Lower leg skin (tissue), 4 donors: ENCODE measurements at regions not wholly inside any gene's neighbourhood (a gene's known extent, or its start where the extent isn't known, plus 50 kb on each side); places are given as distances from the start of the nearest gene placed in this dataset.
"Not testable (repeated sequence)": the region's sequence is repeated elsewhere in the genome, so short reads cannot be mapped to it uniquely, and the experiment has no call there.

Source experiments
- DNase-seq, 2 donors: peaks; one replicate each; pipeline ENCODE4 v3.0.0-alpha.2; 2019; ENCODE audit warnings: low spot score in 2 of 2
- H3K4me3 ChIP-seq: fragments of 200-600 bp; sonication (generic); 2 replicates; pipeline ENCODE4 v1.5.1; 2017; ENCODE audit warnings: mild to moderate bottlenecking, low read depth; ENCODE audit not compliant: poor library complexity, severe bottlenecking
- CTCF ChIP-seq, 3 donors: fragments of 450-650 bp; IDR thresholded peaks; one replicate each; pipeline ENCODE4 v1.5.1; 2016; ENCODE audit warnings: antibody characterized with exemption in 3 of 3, mild to moderate bottlenecking in 3 of 3, moderate library complexity in 2 of 3
- POLR2A ChIP-seq, 2 donors: fragments of 450-650 bp; IDR thresholded peaks; one replicate each; pipeline ENCODE4 v1.6.1; 2016 to 2017; ENCODE audit warnings: antibody characterized with exemption in 2 of 2, mild to moderate bottlenecking in 1 of 2, moderate library complexity in 1 of 2
- WGBS, 2 donors: methylation state at CpG; one replicate each; pipeline ENCODE4 v1.1.5; 2018; 5-methylcytosine and 5-hydroxymethylcytosine counted together
- intact Hi-C: fragments of 100-400 bp; cut with DNase I; formaldehyde crosslinking; loops from one replicate; pipeline ENCODE4 v1.15.0; 2023; ENCODE audit warnings: low total_unique reads

GRCh38 chr4:34289962-34290361 lies 1954.4 kb downstream of the ARAP2 start:
- TF ChIP-seq POLR2A (IDR thresholded peaks at IDR 0.05), result no peak
- TF ChIP-seq CTCF (IDR thresholded peaks at IDR 0.05), result no peak
- intact Hi-C loops, result no loop called here
- H3K4me3 ChIP-seq, result no peak overlapping the region
- DNase-seq, result no peak

GRCh38 chr4:34293459-34293858 lies 1950.9 kb downstream of the ARAP2 start:
- TF ChIP-seq CTCF (IDR thresholded peaks at IDR 0.05), result no peak
- TF ChIP-seq POLR2A (IDR thresholded peaks at IDR 0.05), result no peak
- intact Hi-C loops, result no loop called here
- no peak for DNase-seq
- no peak overlapping the region for H3K4me3 ChIP-seq

- no peak for DNase-seq
- TF ChIP-seq CTCF (IDR thresholded peaks at IDR 0.05), result no peak
- TF ChIP-seq POLR2A (IDR thresholded peaks at IDR 0.05), result no peak
- H3K4me3 ChIP-seq, result no peak overlapping the region
- intact Hi-C loops, result no loop called here
These were observed 1934.9 kb downstream of the ARAP2 start for GRCh38 chr4:34309383-34309906.

- intact Hi-C loops, result no loop called here
- no peak for DNase-seq
These were observed 1925.5 kb downstream of the ARAP2 start for GRCh38 chr4:34318773-34319172.

GRCh38 chr4:34323549-34324320 lies 1920.6 kb downstream of the ARAP2 start:
- no peak for TF ChIP-seq POLR2A (IDR thresholded peaks at IDR 0.05)
- TF ChIP-seq CTCF (IDR thresholded peaks at IDR 0.05), result no peak
- DNase-seq, result no peak
- intact Hi-C loops, result no loop called here
- WGBS, 2 donors, result 35 to 76% methylated on average over 1 of the region's 1 CpG
- H3K4me3 ChIP-seq, result no peak overlapping the region

More at GRCh38 chr4:34318773-34319172, 1925.5 kb downstream of the ARAP2 start:
- TF ChIP-seq POLR2A (IDR thresholded peaks at IDR 0.05) (no peak), CTCF (IDR thresholded peaks at IDR 0.05) (no peak)
- no peak overlapping the region for H3K4me3 ChIP-seq

GRCh38 chr4:34328939-34329338 lies 1915.4 kb downstream of the ARAP2 start:
- TF ChIP-seq POLR2A (IDR thresholded peaks at IDR 0.05) (no peak), CTCF (IDR thresholded peaks at IDR 0.05) (no peak)
- intact Hi-C loops, result no loop called here
- WGBS, 2 donors, result 68 to 85% methylated on average over 1 of the region's 1 CpG
- no peak overlapping the region for H3K4me3 ChIP-seq
- DNase-seq, result no peak

- 95% methylated on average over 13 of the region's 13 CpGs for WGBS, 2 donors
- intact Hi-C loops, DNase-seq, H3K4me3 ChIP-seq: not testable (repeated sequence)
These were observed 1909.2 kb downstream of the ARAP2 start for GRCh38 chr4:34335156-34335555.

GRCh38 chr4:34335556-34335955 lies 1908.8 kb downstream of the ARAP2 start:
- intact Hi-C loops, DNase-seq, H3K4me3 ChIP-seq: not testable (repeated sequence)
- 97 to 98% methylated on average over 16 to 20 of the region's 22 CpGs for WGBS, 2 donors
